ENCODE measurements at regions not wholly inside any gene's neighbourhood (a gene's known extent, or its start where the extent isn't known, plus 50 kb on each side); places are given as distances from the start of the nearest gene placed in this dataset.
A peak's percentile ranks its signal among the peaks of the same experiment; 100 is the strongest.

- no peak for DNase-seq (ENCODE audit: extremely low read depth, low read depth)
- TF ChIP-seq, protein P1, sequence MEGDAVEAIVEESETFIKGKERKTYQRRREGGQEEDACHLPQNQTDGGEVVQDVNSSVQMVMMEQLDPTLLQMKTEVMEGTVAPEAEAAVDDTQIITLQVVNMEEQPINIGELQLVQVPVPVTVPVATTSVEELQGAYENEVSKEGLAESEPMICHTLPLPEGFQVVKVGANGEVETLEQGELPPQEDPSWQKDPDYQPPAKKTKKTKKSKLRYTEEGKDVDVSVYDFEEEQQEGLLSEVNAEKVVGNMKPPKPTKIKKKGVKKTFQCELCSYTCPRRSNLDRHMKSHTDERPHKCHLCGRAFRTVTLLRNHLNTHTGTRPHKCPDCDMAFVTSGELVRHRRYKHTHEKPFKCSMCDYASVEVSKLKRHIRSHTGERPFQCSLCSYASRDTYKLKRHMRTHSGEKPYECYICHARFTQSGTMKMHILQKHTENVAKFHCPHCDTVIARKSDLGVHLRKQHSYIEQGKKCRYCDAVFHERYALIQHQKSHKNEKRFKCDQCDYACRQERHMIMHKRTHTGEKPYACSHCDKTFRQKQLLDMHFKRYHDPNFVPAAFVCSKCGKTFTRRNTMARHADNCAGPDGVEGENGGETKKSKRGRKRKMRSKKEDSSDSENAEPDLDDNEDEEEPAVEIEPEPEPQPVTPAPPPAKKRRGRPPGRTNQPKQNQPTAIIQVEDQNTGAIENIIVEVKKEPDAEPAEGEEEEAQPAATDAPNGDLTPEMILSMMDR (IDR thresholded peaks at IDR 0.05; ENCODE audit: low read depth, low read length, missing control alignments) = no peak
- no peak overlapping the region for H3K4me3 ChIP-seq (replicated peaks; ENCODE audit: low read depth, low read length)
Observed at GRCh38 chr9:115391168-115391825, 273.3 kb upstream of the TNC start.

- no peak for DNase-seq (ENCODE audit: extremely low read depth, low read depth)
- TF ChIP-seq, protein P1 (IDR thresholded peaks at IDR 0.05; ENCODE audit: low read depth, low read length, missing control alignments) = no peak
- no peak overlapping the region for H3K4me3 ChIP-seq (replicated peaks; ENCODE audit: low read depth, low read length)
Observed at GRCh38 chr9:115393976-115394775, 276.2 kb upstream of the TNC start.

- peak; percentile 26 for DNase-seq (ENCODE audit: extremely low read depth, low read depth)
- no peak overlapping the region for H3K4me3 ChIP-seq (replicated peaks; ENCODE audit: low read depth, low read length)
- TF ChIP-seq, protein P1 (IDR thresholded peaks at IDR 0.05; ENCODE audit: low read depth, low read length, missing control alignments) = no peak
Observed at GRCh38 chr9:115395511-115396021, 277.6 kb upstream of the TNC start.

GRCh38 chr9:115396071-115396529 lies 278.1 kb upstream of the TNC start:
- no peak for DNase-seq (ENCODE audit: extremely low read depth, low read depth)
- TF ChIP-seq, protein P1 (IDR thresholded peaks at IDR 0.05; ENCODE audit: low read depth, low read length, missing control alignments) = no peak

GRCh38 chr9:115397591-115398312 lies 279.8 kb upstream of the TNC start:
- no peak for DNase-seq (ENCODE audit: extremely low read depth, low read depth)
- TF ChIP-seq, protein P1 (IDR thresholded peaks at IDR 0.05; ENCODE audit: low read depth, low read length, missing control alignments) = no peak
- no peak overlapping the region for H3K4me3 ChIP-seq (replicated peaks; ENCODE audit: low read depth, low read length)

More at GRCh38 chr9:115396071-115396529, 278.1 kb upstream of the TNC start:
- no peak overlapping the region for H3K4me3 ChIP-seq (replicated peaks; ENCODE audit: low read depth, low read length)

- TF ChIP-seq, protein P1 (IDR thresholded peaks at IDR 0.05; ENCODE audit: low read depth, low read length, missing control alignments) = no peak
- no peak for DNase-seq (ENCODE audit: extremely low read depth, low read depth)
- no peak overlapping the region for H3K4me3 ChIP-seq (replicated peaks; ENCODE audit: low read depth, low read length)
Observed at GRCh38 chr9:115398313-115398650, 280.3 kb upstream of the TNC start.

Data from HFF-Myc (cell line).